DND-41 (cell line): ENCODE measurements at regions not wholly inside any gene's neighbourhood (a gene's known extent, or its start where the extent isn't known, plus 50 kb on each side); places are given as distances from the start of the nearest gene placed in this dataset.

ENCODE experiments used
- ATAC-seq: fragments of 200-7000 bp; cut with Tn5 transposase; 3 replicates; pipeline ENCODE4 v1.9.1; 2021; ENCODE audit warnings: low read depth; ENCODE audit not compliant: insufficient read depth
- DNase-seq: peaks from one replicate; pipeline ENCODE4 v3.0.0-alpha.2; 2020
- H2AFZ ChIP-seq: 2 replicates; pipeline ENCODE4 v1.6.0; 2012; ENCODE audit warnings: low read depth, low read length
- H3K27ac ChIP-seq: 2 replicates; pipeline ENCODE4 v1.5.1; 2012; ENCODE audit warnings: low read length, inconsistent platforms
- H3K27me3 ChIP-seq: fragments of 200-600 bp; sonication (generic); 2 replicates; pipeline ENCODE4 v1.6.0; 2012; ENCODE audit warnings: low read length, mild to moderate bottlenecking, inconsistent platforms; ENCODE audit not compliant: insufficient read depth, poor library complexity
- H3K36me3 ChIP-seq: 2 replicates; pipeline ENCODE4 v1.5.1; 2012; ENCODE audit warnings: low read length, inconsistent platforms; ENCODE audit not compliant: insufficient read depth
- H3K4me1 ChIP-seq: 2 replicates; pipeline ENCODE4 v1.5.1; 2012; ENCODE audit warnings: mild to moderate bottlenecking, low read length; ENCODE audit not compliant: insufficient read depth
- H3K4me2 ChIP-seq: 2 replicates; pipeline ENCODE4 v1.6.0; 2012; ENCODE audit warnings: mild to moderate bottlenecking, moderate library complexity, low read length, inconsistent platforms; ENCODE audit not compliant: insufficient read depth
- H3K4me3 ChIP-seq, 2 experiments: fragments of 200-600 bp in 1 of 2; shearing (Covaris generic) in 1 of 2; 2 replicates each; pipeline ENCODE4 v1.5.1; 2012 to 2016; ENCODE audit warnings: inconsistent platforms in 2 of 2, low read length in 2 of 2, mild to moderate bottlenecking in 2 of 2, low read depth in 1 of 2, moderate library complexity in 1 of 2
- H3K79me2 ChIP-seq: 2 replicates; pipeline ENCODE4 v1.6.0; 2012; ENCODE audit warnings: low read length, inconsistent platforms; ENCODE audit not compliant: insufficient read depth
- H3K9ac ChIP-seq: 2 replicates; pipeline ENCODE4 v1.6.0; 2012; ENCODE audit warnings: low read depth, mild to moderate bottlenecking, inconsistent platforms, low read length, moderate library complexity
- H3K9me3 ChIP-seq: 2 replicates; pipeline ENCODE4 v1.5.1; 2012; ENCODE audit warnings: low read length, moderate library complexity, mild to moderate bottlenecking, inconsistent platforms; ENCODE audit not compliant: insufficient read depth, severe bottlenecking
- H4K20me1 ChIP-seq: 2 replicates; pipeline ENCODE4 v1.6.0; 2012; ENCODE audit warnings: low read length; ENCODE audit not compliant: insufficient read depth
- EZH2 ChIP-seq: IDR thresholded peaks from 3 replicates; pipeline ENCODE4 v1.6.1; 2012; ENCODE audit warnings: borderline replicate concordance, low read depth, mild to moderate bottlenecking, moderate library complexity, low read length, inconsistent platforms; ENCODE audit not compliant: severe bottlenecking
- TF ChIP-seq, protein P1 (sequence below): IDR thresholded peaks from 2 replicates; pipeline ENCODE4 v1.5.1; 2012; ENCODE audit warnings: borderline replicate concordance, low read length, moderate library complexity, mild to moderate bottlenecking; ENCODE audit not compliant: poor library complexity, severe bottlenecking; ENCODE audit errors: extremely low read depth

GRCh38 chr3:44186111-44186672 lies 55.5 kb upstream of the TOPAZ1 start:
- no peak overlapping the region for H3K4me2 ChIP-seq
- no peaks in the 10 kb centered on the region for H3K79me2 ChIP-seq
- no peak overlapping the region for H3K4me3 ChIP-seq
- TF ChIP-seq EZH2 = no peak
- TF ChIP-seq, protein P1, sequence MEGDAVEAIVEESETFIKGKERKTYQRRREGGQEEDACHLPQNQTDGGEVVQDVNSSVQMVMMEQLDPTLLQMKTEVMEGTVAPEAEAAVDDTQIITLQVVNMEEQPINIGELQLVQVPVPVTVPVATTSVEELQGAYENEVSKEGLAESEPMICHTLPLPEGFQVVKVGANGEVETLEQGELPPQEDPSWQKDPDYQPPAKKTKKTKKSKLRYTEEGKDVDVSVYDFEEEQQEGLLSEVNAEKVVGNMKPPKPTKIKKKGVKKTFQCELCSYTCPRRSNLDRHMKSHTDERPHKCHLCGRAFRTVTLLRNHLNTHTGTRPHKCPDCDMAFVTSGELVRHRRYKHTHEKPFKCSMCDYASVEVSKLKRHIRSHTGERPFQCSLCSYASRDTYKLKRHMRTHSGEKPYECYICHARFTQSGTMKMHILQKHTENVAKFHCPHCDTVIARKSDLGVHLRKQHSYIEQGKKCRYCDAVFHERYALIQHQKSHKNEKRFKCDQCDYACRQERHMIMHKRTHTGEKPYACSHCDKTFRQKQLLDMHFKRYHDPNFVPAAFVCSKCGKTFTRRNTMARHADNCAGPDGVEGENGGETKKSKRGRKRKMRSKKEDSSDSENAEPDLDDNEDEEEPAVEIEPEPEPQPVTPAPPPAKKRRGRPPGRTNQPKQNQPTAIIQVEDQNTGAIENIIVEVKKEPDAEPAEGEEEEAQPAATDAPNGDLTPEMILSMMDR = no peak
- H2AFZ ChIP-seq = no peak overlapping the region
- ATAC-seq (no peak), DNase-seq (no peak)
- no peaks in the 10 kb centered on the region for H4K20me1 ChIP-seq
- no peak overlapping the region for H3K9ac ChIP-seq
- no peaks in the 10 kb centered on the region for H3K36me3 ChIP-seq
- peaks cover 33% of the 10 kb centered on the region for H3K27me3 ChIP-seq
- no peak overlapping the region for H3K27ac ChIP-seq
- H3K4me1 ChIP-seq = no peaks in the 10 kb centered on the region
- H3K9me3 ChIP-seq = no peaks in the 10 kb centered on the region

DNA sequence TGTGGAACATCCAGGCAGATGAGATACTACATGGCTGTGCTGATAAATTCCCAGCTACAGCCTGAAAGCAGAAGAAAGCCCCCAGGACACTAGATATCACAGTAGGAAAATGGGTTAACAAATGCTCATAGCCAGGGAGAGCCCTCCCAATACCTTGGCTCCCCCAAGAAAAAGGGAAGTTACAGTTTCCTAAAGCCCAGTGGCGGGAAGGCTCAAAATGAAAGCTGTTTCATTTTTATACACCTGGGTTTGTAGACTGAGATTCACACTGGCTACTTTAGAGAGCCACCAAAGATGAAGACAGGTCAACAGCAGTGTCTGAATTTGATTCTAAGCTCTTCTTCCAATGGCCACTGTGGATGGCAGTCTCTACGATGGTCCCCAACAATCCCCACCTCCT lies 55.0 kb upstream of the TOPAZ1 start:
- TF ChIP-seq EZH2 = no peak
- TF ChIP-seq, protein P1 = no peak
- Histone ChIP-seq H3K4me3 (no peak overlapping the region), H2AFZ (no peak overlapping the region), H3K36me3 (no peaks in the 10 kb centered on the region), H4K20me1 (no peaks in the 10 kb centered on the region), H3K9me3 (no peaks in the 10 kb centered on the region), H3K4me2 (no peak overlapping the region), H3K27ac (no peak overlapping the region), H3K27me3 (peaks cover 30% of the 10 kb centered on the region), H3K79me2 (no peaks in the 10 kb centered on the region), H3K4me1 (no peaks in the 10 kb centered on the region), H3K9ac (no peak overlapping the region)
- DNase-seq (no peak), ATAC-seq (no peak)
